Caco-2 (cell line): ENCODE measurements at regions not wholly inside any gene's neighbourhood (a gene's known extent, or its start where the extent isn't known, plus 50 kb on each side); places are given as distances from the start of the nearest gene placed in this dataset.

Experiments used
- BruUV-seq: library from RNA; stranded (reverse); fragments of 400-500 nt; replicated peaks from 2 replicates; lab custom pipeline; 2021; lab: Mats Ljungman, UMichigan
- CTCF ChIA-PET: fragments of 300-600 bp; sonication (Branson Sonifier 250); formaldehyde crosslinking; loops from one replicate; lab custom pipeline; 2022; ENCODE audit warnings: antibody characterized with exemption; lab: Charles Lee
- POLR2A ChIA-PET: fragments of 300-600 bp; sonication (Branson Sonifier 250); formaldehyde crosslinking; loops from one replicate; lab custom pipeline; 2022; ENCODE audit warnings: antibody characterized with exemption; lab: Charles Lee
- DNase-seq, 2 experiments: peaks; one replicate each; pipeline versions ENCODE4 v3.0.0 to v3.0.0-alpha.2; 2020 to 2022
- H3K27me3 ChIP-seq: replicated peaks from 2 replicates; pipeline ENCODE4 v1.6.0; 2011; ENCODE audit warnings: low read length; ENCODE audit not compliant: control insufficient read depth, insufficient read depth
- H3K36me3 ChIP-seq: 2 replicates; pipeline ENCODE4 v1.5.1; 2011; ENCODE audit warnings: low read length; ENCODE audit not compliant: control insufficient read depth, insufficient read depth
- H3K4me1 ChIP-seq: fragments of 250-450 bp; sonication (Bioruptor Pico); 2 replicates; pipeline ENCODE4 v1.5.1; 2020; ENCODE audit warnings: mild to moderate bottlenecking
- H3K4me3 ChIP-seq: 2 replicates; pipeline ENCODE4 v1.5.1; 2011; ENCODE audit warnings: low read depth, mild to moderate bottlenecking, control low read depth, low read length
- H3K9me3 ChIP-seq: fragments of 250-450 bp; sonication (Bioruptor Pico); 2 replicates; pipeline ENCODE4 v1.5.1; 2020; ENCODE audit warnings: mild to moderate bottlenecking, moderate library complexity
- H3K27ac Mint-ChIP-seq: one replicate; pipeline ENCODE4 v1.8.0; 2022; ENCODE audit warnings: mixed read lengths; ENCODE audit not compliant: unreplicated experiment
- H3K27me3 Mint-ChIP-seq: one replicate; pipeline ENCODE4 v1.8.0; 2022; ENCODE audit warnings: mixed read lengths; ENCODE audit not compliant: insufficient read depth, unreplicated experiment
- H3K36me3 Mint-ChIP-seq: one replicate; pipeline ENCODE4 v1.8.0; 2022; ENCODE audit warnings: mild to moderate bottlenecking, mixed read lengths; ENCODE audit not compliant: insufficient read depth, unreplicated experiment
- H3K4me1 Mint-ChIP-seq: one replicate; pipeline ENCODE4 v1.8.0; 2022; ENCODE audit warnings: low read depth, mixed read lengths; ENCODE audit not compliant: unreplicated experiment
- H3K4me3 Mint-ChIP-seq: one replicate; pipeline ENCODE4 v1.8.0; 2022; ENCODE audit warnings: mild to moderate bottlenecking, moderate library complexity, mixed read lengths; ENCODE audit not compliant: unreplicated experiment
- H3K9me3 Mint-ChIP-seq: one replicate; pipeline ENCODE4 v1.8.0; 2022; ENCODE audit warnings: mixed read lengths; ENCODE audit not compliant: unreplicated experiment
- intact Hi-C: fragments of 100-400 bp; cut with micrococcal nuclease; formaldehyde crosslinking; loops from one replicate; pipeline ENCODE4 v1.10.0; 2022; ENCODE audit not compliant: unreplicated experiment
- TF ChIP-seq, protein P1 (sequence below), 2 experiments: fragments of 200-600 bp in 1 of 2; IDR thresholded peaks; 1 replicate in 1 of 2; 2 replicates in 1 of 2; pipeline versions ENCODE4 v1.5.1 to v1.8.0; 2011 to 2022; ENCODE audit warnings: antibody characterized with exemption in 1 of 2, control low read depth in 1 of 2, inconsistent platforms in 1 of 2, low read depth in 1 of 2, low read length in 1 of 2, mild to moderate bottlenecking in 1 of 2, moderate library complexity in 1 of 2; ENCODE audit not compliant: insufficient read depth in 1 of 2, severe bottlenecking in 1 of 2, unreplicated experiment in 1 of 2

DNA sequence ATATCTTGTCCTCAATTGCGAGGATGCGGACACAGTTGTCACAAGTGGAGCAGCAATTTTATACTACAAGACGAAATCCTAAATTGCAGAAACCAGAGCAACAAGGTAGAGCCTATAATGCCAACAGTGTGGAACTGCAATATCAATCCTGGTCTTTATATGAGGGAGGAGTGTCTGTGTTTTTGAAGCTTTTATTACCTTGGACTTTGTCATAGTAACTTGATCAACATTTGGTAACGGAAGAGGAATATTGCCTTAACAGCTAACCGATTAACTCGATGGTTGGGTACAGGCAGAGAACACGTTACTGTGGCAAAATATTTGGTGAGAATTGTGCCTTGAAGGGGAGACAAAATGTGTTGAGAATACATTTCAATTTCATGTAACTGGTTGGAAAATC, 661.5 kb downstream of the FGF9 start:
- no peak overlapping the region for H3K27ac Mint-ChIP-seq
- BruUV-seq: no TSS peak
- TF ChIP-seq, protein P1, sequence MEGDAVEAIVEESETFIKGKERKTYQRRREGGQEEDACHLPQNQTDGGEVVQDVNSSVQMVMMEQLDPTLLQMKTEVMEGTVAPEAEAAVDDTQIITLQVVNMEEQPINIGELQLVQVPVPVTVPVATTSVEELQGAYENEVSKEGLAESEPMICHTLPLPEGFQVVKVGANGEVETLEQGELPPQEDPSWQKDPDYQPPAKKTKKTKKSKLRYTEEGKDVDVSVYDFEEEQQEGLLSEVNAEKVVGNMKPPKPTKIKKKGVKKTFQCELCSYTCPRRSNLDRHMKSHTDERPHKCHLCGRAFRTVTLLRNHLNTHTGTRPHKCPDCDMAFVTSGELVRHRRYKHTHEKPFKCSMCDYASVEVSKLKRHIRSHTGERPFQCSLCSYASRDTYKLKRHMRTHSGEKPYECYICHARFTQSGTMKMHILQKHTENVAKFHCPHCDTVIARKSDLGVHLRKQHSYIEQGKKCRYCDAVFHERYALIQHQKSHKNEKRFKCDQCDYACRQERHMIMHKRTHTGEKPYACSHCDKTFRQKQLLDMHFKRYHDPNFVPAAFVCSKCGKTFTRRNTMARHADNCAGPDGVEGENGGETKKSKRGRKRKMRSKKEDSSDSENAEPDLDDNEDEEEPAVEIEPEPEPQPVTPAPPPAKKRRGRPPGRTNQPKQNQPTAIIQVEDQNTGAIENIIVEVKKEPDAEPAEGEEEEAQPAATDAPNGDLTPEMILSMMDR (IDR thresholded peaks at IDR 0.05; ENCODE audit: insufficient read depth in 1 of 2, low read depth in 1 of 2, low read length in 1 of 2, severe bottlenecking in 1 of 2, unreplicated experiment in 1 of 2): no peak

DNA sequence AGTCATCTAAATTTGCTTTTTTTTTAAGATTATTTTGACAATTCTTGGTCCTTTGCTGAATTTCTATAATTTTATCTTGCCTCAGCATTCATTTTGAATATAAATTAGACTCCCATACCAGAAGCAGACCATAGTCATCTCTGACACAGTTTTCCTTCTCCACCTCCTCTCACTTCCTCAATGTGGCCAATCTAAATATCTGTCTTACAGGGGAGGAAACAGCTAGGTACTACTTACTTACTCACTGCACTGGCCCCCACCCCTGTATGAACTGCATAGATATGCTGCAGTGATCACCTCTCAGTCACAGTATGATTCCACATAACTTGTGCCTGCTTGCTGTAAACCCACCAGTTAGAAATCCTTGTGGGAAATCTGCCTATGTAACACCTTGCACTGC, 665.6 kb downstream of the FGF9 start:
- no TSS peak for BruUV-seq
- no peaks in the 10 kb centered on the region for H3K4me1 Mint-ChIP-seq

More for the DNA sequence above, 661.5 kb downstream of the FGF9 start:
- Histone ChIP-seq H3K4me3 (no peak overlapping the region), H3K36me3 (no peaks in the 10 kb centered on the region), H3K9me3 (0 out of 2 replicates have a peak, but pooled peaks cover 4% of the 10 kb centered on the region), H3K4me1 (no peaks in the 10 kb centered on the region), H3K27me3 (no peaks in the 10 kb centered on the region)
- intact Hi-C loops: no loop called here
- ChIA-PET POLR2A (no interaction called here), CTCF (no interaction called here)
- no peak for DNase-seq
- no peaks in the 10 kb centered on the region for H3K36me3 Mint-ChIP-seq
- H3K4me1 Mint-ChIP-seq: no peaks in the 10 kb centered on the region
- no peaks in the 10 kb centered on the region for H3K27me3 Mint-ChIP-seq
- H3K9me3 Mint-ChIP-seq: peaks cover 3% of the 10 kb centered on the region
- no peak overlapping the region for H3K4me3 Mint-ChIP-seq

DNA sequence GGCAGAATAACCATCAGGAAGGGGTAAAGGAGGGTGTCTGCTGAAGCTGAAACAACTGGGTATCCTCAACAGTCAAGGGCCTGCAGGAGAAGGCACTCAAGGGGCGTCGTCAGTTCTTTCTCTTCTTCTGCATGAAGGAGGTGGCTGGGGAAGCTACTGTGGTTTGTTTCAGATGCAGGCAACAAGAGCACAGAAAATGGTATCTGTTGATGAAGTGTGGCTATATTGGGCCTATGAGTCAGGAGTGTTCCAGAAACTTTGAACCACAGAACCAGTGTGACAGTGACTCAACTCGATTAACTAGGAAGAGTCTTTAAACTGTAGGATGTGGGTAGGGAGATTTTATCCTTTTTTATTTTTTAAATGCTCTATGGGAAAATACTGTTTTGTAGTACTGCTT, 686.3 kb downstream of the FGF9 start:
- no TSS peak for BruUV-seq

More for the DNA sequence above, 665.6 kb downstream of the FGF9 start:
- intact Hi-C loops: no loop called here
- no peak overlapping the region for H3K4me3 ChIP-seq
- ChIA-PET CTCF (no interaction called here), POLR2A (no interaction called here)
- Mint-ChIP-seq H3K27me3 (no peaks in the 10 kb centered on the region), H3K36me3 (no peaks in the 10 kb centered on the region), H3K4me3 (no peak overlapping the region), H3K27ac (no peak overlapping the region), H3K9me3 (peaks cover 11% of the 10 kb centered on the region)
- no peak for DNase-seq
- TF ChIP-seq, protein P1 (IDR thresholded peaks at IDR 0.05; ENCODE audit: insufficient read depth in 1 of 2, low read depth in 1 of 2, low read length in 1 of 2, severe bottlenecking in 1 of 2, unreplicated experiment in 1 of 2): no peak
- H3K9me3 ChIP-seq: peaks cover 10% of the 10 kb centered on the region; the same call in 1 of the 2 replicates
- no peaks in the 10 kb centered on the region for H3K4me1 ChIP-seq
- no peaks in the 10 kb centered on the region for H3K36me3 ChIP-seq
- H3K27me3 ChIP-seq: no peaks in the 10 kb centered on the region

More for the DNA sequence above, 686.3 kb downstream of the FGF9 start:
- H3K4me3 Mint-ChIP-seq: no peak overlapping the region
- H3K9me3 ChIP-seq: peaks cover 8% of the 10 kb centered on the region
- H3K27me3 ChIP-seq: no peaks in the 10 kb centered on the region
- no peaks in the 10 kb centered on the region for H3K4me1 Mint-ChIP-seq
- no peaks in the 10 kb centered on the region for H3K4me1 ChIP-seq
- no peak overlapping the region for H3K27ac Mint-ChIP-seq
- no peak overlapping the region for H3K4me3 ChIP-seq
- intact Hi-C loops: no loop called here
- TF ChIP-seq, protein P1 (IDR thresholded peaks at IDR 0.05; ENCODE audit: insufficient read depth in 1 of 2, low read depth in 1 of 2, low read length in 1 of 2, severe bottlenecking in 1 of 2, unreplicated experiment in 1 of 2): no peak
- H3K9me3 Mint-ChIP-seq: peaks cover 9% of the 10 kb centered on the region
- POLR2A ChIA-PET: no interaction called here
- CTCF ChIA-PET: no interaction called here
- no peaks in the 10 kb centered on the region for H3K36me3 Mint-ChIP-seq
- H3K36me3 ChIP-seq: no peaks in the 10 kb centered on the region
- no peaks in the 10 kb centered on the region for H3K27me3 Mint-ChIP-seq
- no peak for DNase-seq
